GM12874 (cell line): ENCODE measurements at regions not wholly inside any gene's neighbourhood (a gene's known extent, or its start where the extent isn't known, plus 50 kb on each side); places are given as distances from the start of the nearest gene placed in this dataset.

Experiments
- TF ChIP-seq, protein P1 (sequence below): IDR thresholded peaks from 2 replicates; pipeline ENCODE4 v1.5.1; 2011; ENCODE audit warnings: low read depth, mild to moderate bottlenecking, control low read depth, low read length, moderate library complexity; ENCODE audit not compliant: insufficient read depth

DNA sequence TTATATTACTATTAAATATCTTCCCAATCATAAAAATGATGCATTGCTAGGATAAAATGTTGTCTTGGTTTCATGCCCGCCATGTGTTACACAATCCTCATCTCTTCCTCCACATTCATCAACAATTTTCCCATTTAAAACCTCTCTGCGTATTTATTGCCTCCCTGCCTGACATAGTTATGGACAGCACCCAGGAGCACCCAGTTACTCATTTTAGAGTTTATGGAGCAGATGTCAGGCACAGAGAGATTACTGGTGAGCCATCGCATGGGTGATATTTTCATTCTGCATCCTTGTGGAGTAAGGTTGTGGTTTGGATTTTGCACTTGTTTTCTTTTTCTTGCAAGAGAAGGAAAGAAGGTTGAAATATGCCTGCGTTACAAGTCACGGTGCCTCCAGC lies 116.7 kb upstream of the NPAS2 start:
- TF ChIP-seq, protein P1, sequence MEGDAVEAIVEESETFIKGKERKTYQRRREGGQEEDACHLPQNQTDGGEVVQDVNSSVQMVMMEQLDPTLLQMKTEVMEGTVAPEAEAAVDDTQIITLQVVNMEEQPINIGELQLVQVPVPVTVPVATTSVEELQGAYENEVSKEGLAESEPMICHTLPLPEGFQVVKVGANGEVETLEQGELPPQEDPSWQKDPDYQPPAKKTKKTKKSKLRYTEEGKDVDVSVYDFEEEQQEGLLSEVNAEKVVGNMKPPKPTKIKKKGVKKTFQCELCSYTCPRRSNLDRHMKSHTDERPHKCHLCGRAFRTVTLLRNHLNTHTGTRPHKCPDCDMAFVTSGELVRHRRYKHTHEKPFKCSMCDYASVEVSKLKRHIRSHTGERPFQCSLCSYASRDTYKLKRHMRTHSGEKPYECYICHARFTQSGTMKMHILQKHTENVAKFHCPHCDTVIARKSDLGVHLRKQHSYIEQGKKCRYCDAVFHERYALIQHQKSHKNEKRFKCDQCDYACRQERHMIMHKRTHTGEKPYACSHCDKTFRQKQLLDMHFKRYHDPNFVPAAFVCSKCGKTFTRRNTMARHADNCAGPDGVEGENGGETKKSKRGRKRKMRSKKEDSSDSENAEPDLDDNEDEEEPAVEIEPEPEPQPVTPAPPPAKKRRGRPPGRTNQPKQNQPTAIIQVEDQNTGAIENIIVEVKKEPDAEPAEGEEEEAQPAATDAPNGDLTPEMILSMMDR, result no peak

DNA sequence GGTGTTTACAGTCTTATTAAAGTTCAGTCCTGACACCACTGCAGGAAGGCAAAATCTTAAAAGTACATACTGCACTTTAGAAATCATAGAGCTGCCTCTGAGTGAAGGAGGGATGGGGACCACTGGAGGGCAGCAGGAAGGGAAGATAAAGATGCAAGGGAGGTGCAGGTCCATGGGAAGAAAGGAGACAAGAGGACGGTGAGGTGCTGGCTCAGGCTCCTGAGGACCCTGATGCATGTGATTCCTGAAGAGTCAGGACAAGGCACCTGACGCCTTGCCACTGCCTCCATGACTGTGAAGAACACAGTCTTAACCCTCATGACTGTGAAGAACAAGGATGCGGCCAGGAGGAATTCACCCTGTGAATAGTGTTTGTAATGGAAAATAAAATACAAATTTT lies 116.2 kb upstream of the NPAS2 start:
- TF ChIP-seq, protein P1, result no peak

DNA sequence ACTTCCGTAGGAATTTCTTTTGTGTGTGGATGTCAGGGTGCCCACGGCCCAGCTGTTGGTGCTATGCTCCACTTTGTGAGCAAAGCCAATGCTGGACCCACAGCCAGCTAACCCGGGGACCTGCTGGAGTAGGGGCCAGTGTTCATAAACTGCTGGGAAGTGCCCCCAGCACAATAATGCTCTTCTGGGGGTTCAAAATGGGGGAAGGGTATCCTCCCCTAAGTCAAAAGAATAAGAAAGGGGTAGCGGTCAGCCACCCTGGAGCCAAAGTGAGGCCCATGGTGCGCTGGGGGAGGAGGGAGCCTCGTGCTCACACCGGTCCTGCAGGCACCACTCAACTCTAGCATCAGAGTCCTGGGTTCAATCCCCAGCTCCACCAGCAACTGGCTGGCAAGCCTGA lies 115.8 kb upstream of the NPAS2 start:
- TF ChIP-seq, protein P1, result no peak

DNA sequence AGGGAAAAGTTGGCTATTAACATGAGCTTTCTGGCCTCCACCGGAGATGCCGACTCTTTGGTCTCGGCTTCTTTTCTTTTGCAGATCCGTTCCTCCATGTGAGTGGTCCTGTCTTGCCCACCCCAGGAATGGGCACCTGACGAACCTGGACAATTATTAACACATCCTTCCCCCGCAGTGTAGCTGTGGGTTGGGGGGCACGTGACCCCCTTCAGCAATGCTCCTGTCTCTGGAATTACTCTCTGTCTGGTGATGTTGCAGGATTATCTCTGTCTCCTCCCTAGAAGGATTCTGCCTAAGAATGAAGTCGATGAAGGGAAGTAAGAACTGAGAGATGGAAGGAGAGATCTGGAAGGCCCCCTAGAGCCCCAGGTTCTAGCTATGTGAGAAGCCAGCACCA lies 115.2 kb upstream of the NPAS2 start:
- TF ChIP-seq, protein P1, result no peak

DNA sequence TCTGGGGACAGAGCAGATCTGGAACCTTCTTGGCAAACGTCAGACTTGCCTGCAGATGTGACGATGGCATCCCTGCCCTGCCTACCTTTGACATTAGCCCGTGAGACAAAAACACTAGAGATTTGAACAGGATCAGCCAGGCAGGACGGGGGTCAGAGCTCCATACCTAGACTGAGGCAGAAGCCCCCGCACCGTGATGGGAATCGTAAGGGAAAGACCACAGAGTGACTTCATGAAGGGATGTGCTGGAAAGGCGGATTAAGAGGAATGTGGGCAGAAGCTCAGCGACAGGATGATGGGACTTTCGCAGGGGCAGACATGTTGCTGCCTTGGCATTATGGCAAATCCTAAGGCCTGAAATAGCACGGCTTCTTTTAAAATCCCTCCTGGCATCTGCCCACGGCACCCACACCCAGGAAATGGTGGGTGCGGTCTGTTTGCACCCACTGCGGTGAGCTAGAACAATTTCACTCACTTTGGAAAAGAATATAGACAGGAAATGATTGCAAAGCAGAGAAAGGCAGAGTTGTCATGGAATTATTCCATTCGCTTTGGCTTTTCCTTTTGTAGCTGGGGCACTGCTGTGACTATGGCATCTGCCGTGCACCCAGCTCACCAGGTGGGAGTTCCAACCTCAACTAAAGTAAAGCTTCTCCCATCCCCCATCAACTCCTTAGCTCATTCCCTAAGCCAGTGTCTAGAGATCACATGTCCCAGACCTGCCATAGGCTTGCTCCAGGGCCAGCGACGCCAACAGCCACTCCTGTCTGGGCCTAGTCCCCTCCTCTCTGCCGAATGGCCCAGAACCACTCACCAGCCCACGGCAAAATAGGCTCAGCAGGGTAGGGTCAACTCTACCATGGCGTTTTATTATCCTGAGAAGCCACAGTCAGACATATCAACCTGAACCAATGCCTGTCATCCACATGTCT lies 112.7 kb upstream of the NPAS2 start:
- TF ChIP-seq, protein P1, result no peak

DNA sequence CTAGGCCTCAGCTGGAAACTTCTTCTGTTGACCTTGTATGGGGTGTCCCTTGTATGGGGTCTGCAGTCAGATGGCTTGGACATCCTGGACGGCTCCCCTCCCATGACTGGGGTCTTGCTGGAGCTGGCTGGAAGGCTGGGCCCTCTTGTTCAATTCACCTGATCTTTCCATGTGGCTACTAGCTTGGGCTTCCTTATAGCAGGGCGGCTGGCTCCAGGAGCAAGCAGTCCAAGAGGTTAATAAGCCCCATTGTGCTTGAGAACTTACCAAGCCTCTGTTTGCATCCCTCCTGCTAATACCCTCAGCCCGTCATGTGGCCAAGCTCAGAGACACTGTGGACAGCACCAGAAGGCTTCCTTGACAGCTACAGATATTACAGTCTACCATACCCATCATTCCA lies 111.6 kb upstream of the NPAS2 start:
- TF ChIP-seq, protein P1, result no peak

DNA sequence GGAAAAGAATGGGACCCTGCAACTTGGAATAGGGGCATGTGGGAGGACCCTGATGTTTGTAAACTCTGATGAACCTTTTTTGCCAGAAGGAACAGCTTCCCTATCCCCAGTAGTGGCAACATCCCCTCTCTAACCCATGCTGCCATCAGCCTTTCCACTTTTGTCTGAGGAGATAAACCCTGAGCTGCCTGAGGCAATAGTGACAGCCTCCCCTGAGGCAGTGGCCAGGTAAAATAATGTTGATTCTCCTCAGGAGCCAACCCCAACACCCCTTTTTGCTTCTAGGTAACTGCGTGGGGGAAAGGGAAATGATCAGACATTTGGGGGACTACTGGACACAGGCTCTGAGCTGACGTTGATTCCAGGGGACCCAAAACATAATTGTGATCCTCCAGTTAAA lies 106.8 kb upstream of the NPAS2 start:
- TF ChIP-seq, protein P1, result no peak
